OCI-LY1 (cell line): ENCODE measurements at regions not wholly inside any gene's neighbourhood (a gene's known extent, or its start where the extent isn't known, plus 50 kb on each side); places are given as distances from the start of the nearest gene placed in this dataset.

Source experiments
- EZH2 ChIP-seq: fragments of 200-600 bp; sonication (generic), shearing (Covaris generic); IDR thresholded peaks from 2 replicates; pipeline ENCODE4 v1.8.0; 2017; ENCODE audit warnings: borderline replicate concordance, mixed run types, mild to moderate bottlenecking, antibody characterized with exemption, low read length, moderate library complexity, mixed read lengths
- TF ChIP-seq, protein P1 (sequence below): fragments of 200-600 bp; sonication (generic), shearing (Covaris generic); IDR thresholded peaks from 2 replicates; pipeline ENCODE4 v1.5.1; 2017; ENCODE audit warnings: mild to moderate bottlenecking, antibody characterized with exemption, low read length, moderate library complexity, mixed read lengths

DNA sequence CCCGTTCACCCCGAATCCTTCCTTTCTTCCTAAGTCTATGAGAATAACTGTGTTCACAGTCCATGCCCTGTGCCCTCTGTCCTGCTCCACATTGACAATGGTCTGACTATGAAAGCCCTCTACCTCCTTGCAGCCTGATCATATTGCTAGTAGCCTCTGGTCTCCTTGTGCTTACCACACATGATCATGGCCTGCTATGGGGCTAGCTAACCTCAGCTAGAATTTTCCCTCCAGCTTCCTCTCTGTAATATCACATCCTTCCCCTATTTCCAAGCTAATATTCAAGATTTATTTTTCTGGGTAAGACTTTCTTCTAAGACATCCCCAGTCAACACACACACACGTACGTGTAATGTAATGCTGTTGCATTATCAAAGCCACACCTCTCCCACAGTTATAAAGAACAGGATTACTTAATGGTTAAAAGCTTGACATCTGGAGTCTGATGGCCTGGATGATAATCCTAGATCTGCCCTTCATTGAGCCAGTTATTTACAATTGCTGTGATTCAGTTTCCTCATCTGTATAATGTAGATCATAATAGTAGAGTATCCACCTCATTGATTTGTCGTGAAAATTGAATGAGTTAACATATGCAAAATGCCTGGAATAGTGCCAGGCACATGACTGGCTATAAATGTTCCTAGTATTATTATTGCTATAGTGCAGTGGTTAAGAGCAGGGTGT, 214.4 kb upstream of the BLID start:
- TF ChIP-seq, protein P1, sequence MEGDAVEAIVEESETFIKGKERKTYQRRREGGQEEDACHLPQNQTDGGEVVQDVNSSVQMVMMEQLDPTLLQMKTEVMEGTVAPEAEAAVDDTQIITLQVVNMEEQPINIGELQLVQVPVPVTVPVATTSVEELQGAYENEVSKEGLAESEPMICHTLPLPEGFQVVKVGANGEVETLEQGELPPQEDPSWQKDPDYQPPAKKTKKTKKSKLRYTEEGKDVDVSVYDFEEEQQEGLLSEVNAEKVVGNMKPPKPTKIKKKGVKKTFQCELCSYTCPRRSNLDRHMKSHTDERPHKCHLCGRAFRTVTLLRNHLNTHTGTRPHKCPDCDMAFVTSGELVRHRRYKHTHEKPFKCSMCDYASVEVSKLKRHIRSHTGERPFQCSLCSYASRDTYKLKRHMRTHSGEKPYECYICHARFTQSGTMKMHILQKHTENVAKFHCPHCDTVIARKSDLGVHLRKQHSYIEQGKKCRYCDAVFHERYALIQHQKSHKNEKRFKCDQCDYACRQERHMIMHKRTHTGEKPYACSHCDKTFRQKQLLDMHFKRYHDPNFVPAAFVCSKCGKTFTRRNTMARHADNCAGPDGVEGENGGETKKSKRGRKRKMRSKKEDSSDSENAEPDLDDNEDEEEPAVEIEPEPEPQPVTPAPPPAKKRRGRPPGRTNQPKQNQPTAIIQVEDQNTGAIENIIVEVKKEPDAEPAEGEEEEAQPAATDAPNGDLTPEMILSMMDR, result no peak
- TF ChIP-seq EZH2, result no peak
